SK-N-SH treated with all-trans-retinoic acid at 6 μM for 48 hours (cell line): ENCODE measurements at regions not wholly inside any gene's neighbourhood (a gene's known extent, or its start where the extent isn't known, plus 50 kb on each side); places are given as distances from the start of the nearest gene placed in this dataset.

ENCODE experiments used
- ARNTL ChIP-seq: fragments of 450-650 bp; formaldehyde crosslinking; IDR thresholded peaks from 2 replicates; pipeline ENCODE4 v1.5.0; 2020; ENCODE audit warnings: low read depth, mild to moderate bottlenecking, moderate library complexity, borderline replicate concordance
- TCF4 ChIP-seq: fragments of 250-450 bp; sonication (Bioruptor Pico); IDR thresholded peaks from 2 replicates; pipeline ENCODE4 v1.8.0; 2021; ENCODE audit warnings: mild to moderate bottlenecking, moderate library complexity, borderline replicate concordance
- TF ChIP-seq, protein P1 (sequence below): fragments of 250-450 bp; sonication (Bioruptor Pico); IDR thresholded peaks from 2 replicates; pipeline ENCODE4 v1.8.0; 2020; ENCODE audit warnings: mild to moderate bottlenecking, moderate library complexity, borderline replicate concordance

DNA sequence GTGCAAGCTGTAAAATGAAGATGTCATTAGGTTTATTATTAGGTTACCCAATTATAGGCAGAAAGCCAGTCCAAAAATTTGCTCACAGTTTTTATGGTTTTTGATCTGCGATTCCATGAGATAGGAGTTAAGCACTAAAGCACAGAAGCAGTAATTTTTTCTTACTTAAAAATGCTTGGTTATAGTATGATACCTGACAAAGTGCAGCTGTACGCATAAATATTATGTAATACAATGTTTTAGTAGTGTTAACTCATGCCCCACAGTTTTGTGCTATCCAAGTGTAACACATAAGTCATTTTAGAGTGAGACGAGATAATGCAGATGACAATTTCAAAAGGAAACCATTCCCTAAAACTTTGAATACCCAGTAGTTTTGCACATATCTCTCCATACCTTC is 357.8 kb downstream of the TMA16 start:
- TF ChIP-seq ARNTL (no peak), TCF4 (no peak)
- TF ChIP-seq, protein P1, sequence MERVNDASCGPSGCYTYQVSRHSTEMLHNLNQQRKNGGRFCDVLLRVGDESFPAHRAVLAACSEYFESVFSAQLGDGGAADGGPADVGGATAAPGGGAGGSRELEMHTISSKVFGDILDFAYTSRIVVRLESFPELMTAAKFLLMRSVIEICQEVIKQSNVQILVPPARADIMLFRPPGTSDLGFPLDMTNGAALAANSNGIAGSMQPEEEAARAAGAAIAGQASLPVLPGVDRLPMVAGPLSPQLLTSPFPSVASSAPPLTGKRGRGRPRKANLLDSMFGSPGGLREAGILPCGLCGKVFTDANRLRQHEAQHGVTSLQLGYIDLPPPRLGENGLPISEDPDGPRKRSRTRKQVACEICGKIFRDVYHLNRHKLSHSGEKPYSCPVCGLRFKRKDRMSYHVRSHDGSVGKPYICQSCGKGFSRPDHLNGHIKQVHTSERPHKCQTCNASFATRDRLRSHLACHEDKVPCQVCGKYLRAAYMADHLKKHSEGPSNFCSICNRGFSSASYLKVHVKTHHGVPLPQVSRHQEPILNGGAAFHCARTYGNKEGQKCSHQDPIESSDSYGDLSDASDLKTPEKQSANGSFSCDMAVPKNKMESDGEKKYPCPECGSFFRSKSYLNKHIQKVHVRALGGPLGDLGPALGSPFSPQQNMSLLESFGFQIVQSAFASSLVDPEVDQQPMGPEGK, result no peak
